Ishikawa (cell line): ENCODE measurements at regions not wholly inside any gene's neighbourhood (a gene's known extent, or its start where the extent isn't known, plus 50 kb on each side); places are given as distances from the start of the nearest gene placed in this dataset.

Source experiments
- CEBPB ChIP-seq: IDR thresholded peaks from 2 replicates; pipeline ENCODE4 v1.6.1; 2012
- CREB1 ChIP-seq: IDR thresholded peaks from 2 replicates; pipeline ENCODE4 v1.6.1; 2012; ENCODE audit warnings: low read depth
- EP300 ChIP-seq: IDR thresholded peaks from 2 replicates; pipeline ENCODE4 v1.6.1; 2012; ENCODE audit warnings: borderline replicate concordance
- FOXM1 ChIP-seq: IDR thresholded peaks from 2 replicates; pipeline ENCODE4 v1.6.1; 2012; ENCODE audit warnings: low read depth, borderline replicate concordance
- MAX ChIP-seq: IDR thresholded peaks from 2 replicates; pipeline ENCODE4 v1.6.1; 2012
- NFIC ChIP-seq: IDR thresholded peaks from 2 replicates; pipeline ENCODE4 v1.6.1; 2012
- RAD21 ChIP-seq: IDR thresholded peaks from 2 replicates; pipeline ENCODE4 v1.6.1; 2012; ENCODE audit warnings: low read depth
- REST ChIP-seq: IDR thresholded peaks from 2 replicates; pipeline ENCODE4 v1.6.1; 2012; ENCODE audit warnings: low read depth, mild to moderate bottlenecking
- TAF1 ChIP-seq: IDR thresholded peaks from 2 replicates; pipeline ENCODE4 v1.6.1; 2012; ENCODE audit warnings: low read depth, mild to moderate bottlenecking
- TEAD4 ChIP-seq: IDR thresholded peaks from 2 replicates; pipeline ENCODE4 v1.6.1; 2012
- USF1 ChIP-seq: IDR thresholded peaks from 2 replicates; pipeline ENCODE4 v1.6.1; 2012
- YY1 ChIP-seq: IDR thresholded peaks from 2 replicates; pipeline ENCODE4 v1.6.1; 2012; ENCODE audit warnings: low read depth
- ZBTB7A ChIP-seq: IDR thresholded peaks from 2 replicates; pipeline ENCODE4 v1.6.1; 2012; ENCODE audit warnings: low read depth

- TF ChIP-seq CEBPB (no peak), REST (no peak), EP300 (no peak), FOXM1 (no peak), MAX (no peak), USF1 (no peak), TAF1 (no peak), YY1 (no peak), CREB1 (no peak), RAD21 (no peak), ZBTB7A (no peak), NFIC (no peak), TEAD4 (no peak)
These were observed 448.2 kb downstream of the KCTD12 start for GRCh38 chr13:76438050-76438449.
